Activated CD4-positive, CD25-positive, alpha-beta regulatory T cell treated with anti-CD3 and anti-CD28 coated beads, Interleukin-2, amount 50 U/mL, for 24 hours (primary cell): ENCODE measurements at regions not wholly inside any gene's neighbourhood (a gene's known extent, or its start where the extent isn't known, plus 50 kb on each side); places are given as distances from the start of the nearest gene placed in this dataset.
"Not testable (repeated sequence)": the region's sequence is repeated elsewhere in the genome, so short reads cannot be mapped to it uniquely, and the experiment has no call there.

Experiments
- ATAC-seq, 2 donors: fragments of 150-1000 bp; cut with Tn5 transposase; one replicate each; pipeline ENCODE4 v1.10.0; 2021; ENCODE audit warnings: mild to moderate bottlenecking in 1 of 2, moderate library complexity in 1 of 2

DNA sequence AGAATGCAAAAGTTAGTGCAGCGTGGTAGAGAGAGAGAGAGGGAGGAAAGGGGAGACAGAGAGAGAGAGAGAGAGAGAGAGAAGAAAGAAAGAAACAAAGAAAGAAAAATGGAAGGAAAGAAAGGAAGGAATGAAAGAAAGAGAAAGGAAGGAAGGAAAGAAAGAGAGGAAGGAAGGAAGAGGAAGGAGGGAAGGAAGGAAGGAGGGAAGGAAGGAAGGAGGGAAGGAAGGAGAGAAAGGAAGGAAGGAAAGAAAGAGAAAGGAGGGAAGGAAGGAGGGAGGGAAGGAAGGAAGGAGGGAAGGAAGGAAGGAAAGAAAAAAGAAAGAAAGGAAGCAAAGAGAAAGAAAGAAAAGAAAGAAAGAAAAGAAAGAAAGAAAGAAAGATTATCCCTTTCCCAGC lies 209.8 kb upstream of the MYO3A start:
- no peak for ATAC-seq

DNA sequence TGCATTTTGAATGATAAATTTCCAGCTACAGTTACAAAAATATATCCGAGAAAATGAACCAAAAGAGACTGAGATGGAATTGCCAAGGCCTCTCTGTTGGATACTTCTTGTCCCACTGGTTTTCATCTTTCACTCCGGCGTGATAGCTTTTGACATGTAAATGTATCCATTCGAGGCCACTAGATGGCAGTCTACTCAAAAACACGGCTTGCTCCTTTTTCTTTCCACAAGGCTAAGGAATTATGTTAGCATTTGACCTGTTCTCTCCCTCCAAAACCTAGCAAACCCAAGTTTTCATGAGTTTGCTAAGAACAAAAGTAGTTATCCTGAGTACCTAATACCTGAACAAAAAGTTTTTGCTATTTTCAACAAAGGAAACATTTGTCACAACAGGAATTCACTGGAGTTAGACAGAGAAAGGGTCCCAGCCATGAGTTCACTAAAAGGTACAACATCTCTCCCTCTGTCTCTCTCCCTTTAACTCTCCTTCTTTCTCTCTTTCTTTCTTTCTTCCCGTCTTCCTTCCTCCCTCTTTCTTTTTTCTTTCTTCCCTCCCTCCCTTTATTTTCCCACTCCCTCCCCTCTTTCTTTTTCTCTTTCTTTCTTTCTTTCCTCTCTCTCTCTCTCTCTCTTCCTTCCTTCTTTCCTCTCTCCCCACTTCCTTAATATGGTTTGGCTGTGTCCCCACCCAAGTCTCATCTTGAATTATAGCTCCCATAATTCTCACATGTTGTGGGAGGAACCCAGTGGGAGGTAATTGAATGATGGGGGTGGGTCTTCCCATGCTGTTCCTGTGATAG lies 207.9 kb upstream of the MYO3A start:
- ATAC-seq: no peak

DNA sequence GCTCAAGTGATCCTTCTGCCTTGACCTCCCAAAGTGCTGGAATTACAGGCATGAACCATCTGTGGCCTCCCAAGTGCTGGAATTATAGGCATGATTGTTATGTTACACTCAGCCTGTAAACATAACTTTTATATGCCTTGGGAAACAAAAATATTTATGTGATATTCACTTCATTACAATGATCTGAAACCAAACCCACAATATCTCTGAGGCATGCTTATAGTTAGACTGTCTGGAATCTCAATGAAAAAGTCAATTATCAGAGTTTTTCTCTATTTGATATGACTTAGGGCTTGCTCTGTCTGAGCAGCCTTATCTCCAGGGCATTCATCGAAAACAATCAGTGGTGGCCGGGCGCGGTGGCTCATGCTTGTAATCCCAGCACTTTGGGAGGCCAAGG lies 195.3 kb upstream of the MYO3A start:
- ATAC-seq: no peak

DNA sequence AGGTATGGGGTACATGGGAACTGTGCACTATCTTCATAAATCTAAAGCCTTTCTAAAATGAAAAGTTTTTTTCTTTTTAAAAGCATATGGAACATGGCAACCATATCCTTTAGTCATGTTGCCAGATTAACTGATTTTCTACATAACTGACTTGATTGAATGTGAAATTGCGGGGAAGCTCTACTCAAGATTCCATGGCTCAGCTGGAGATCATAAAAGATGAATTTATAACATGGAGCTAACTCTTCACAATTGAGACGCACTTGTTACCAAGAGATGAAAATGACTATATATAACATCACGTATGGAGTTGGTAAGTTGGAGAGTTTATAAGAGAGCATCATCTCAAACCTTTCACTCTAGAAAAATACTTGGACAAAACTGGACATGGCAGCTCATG lies 190.2 kb upstream of the MYO3A start:
- no peak for ATAC-seq

DNA sequence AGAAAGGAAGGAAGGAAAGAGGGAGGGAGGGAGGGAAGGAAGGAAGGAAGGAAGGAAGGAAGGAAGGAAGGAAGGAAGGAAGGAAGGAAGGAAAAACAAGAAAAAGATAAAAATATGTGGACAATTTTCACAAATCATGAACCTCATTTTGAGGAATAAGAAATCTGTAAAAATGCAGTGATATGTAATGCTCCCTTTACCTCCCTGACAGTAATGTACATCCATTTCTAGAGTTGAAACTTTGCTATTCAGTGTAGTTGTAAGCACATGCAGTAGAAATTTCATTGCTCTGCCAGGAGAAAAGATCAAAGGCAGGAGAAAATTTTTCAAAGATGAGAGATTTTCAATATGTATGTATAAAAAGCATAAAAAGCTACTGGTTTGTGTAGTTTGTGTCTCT lies 189.5 kb upstream of the MYO3A start:
- ATAC-seq: no peak

DNA sequence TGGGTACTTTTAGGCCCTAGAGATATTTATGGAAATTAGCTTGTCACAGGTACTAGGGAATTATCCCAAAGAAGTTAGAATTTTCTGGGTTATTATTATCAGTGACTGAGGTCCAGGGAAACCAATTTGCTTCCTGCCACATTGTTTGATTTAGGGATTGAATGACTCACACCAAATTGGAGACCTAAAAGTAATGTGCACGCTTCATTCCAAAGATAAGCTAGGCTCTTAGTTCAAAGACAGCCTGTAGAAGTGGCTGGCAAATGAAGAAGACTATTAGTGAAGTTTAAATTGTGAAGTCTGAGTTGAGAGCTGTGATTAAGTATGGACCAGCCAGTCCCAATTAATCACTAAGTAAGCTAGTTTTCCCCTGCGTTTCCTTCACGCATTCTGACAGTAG lies 188.1 kb upstream of the MYO3A start:
- ATAC-seq: no peak

DNA sequence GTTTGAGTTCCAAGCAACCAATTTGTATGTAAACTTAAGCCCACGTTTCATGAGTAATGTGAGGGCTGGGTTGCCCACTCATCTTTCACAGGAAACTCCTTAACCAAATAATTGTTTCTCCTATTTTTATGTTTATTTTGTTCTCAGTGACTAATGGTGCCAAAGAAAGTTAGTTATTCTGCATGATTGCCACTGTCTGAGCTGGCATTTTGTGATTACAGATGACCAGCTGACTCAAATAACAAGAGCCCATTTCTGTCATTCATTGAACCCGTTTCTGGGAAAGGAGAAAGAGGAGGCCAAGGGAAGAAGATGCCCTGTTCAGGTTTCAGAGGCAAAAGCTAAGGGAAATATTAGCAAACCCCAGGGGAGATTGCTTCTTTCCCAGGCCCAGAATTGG lies 186.9 kb upstream of the MYO3A start:
- ATAC-seq: no peak

DNA sequence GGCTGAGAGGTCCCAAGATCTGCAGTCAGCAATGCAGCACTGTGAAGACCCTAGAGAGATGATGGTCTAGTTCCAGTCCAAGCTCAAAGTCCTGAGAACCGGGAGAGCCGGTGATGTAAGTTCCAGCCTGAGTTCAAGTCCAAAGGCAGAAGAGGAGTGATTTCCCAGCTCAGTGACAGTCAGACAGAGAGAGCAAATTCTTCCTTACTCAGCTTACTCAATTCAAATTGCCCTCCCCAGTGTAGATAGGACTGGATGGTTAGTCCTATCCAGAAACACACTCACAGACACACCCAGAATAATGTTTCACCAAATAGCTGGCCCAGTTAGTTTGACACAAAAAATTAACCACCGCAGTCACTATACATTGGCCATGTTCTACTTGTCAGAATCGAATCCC lies 185.5 kb upstream of the MYO3A start:
- ATAC-seq: no peak

DNA sequence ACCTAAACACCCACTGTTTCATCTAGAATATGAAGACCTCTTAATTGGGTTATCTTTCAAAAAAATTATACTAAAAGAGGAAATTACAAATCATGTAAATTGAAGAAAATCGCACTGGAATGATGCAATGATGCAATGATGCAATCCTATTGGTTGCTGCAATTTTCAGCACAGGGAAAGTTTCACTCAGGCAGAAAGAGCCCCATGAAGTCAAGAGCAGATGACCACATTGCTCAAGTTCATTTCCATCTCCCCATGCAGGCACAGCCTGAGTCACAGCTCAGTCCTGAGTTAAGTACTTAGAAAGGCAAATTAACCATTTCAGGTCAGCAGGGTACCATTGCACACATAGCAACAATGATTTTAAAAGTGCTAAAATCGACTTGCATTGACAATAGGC lies 180.3 kb upstream of the MYO3A start:
- ATAC-seq: no peak

DNA sequence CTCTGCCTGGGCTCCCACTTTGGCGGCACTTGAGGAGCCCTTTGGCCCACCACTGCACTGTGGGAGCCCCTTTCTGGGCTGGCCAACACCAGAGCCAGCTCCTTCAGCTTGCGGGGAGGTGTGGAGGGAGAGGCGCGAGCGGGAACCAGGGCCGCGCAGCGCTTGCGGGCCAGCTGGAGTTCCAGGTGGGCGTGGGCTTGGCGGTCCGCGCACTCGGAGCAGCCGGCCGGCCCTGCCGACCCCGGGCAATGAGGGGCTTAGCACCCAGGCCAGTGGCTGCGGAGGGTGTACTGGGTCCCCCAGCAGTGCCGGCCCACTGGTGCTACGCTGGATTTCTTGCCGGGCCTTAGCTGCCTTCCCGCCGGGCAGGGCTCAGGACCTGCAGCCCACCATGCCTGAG lies 178.2 kb upstream of the MYO3A start:
- not testable (repeated sequence) for ATAC-seq

DNA sequence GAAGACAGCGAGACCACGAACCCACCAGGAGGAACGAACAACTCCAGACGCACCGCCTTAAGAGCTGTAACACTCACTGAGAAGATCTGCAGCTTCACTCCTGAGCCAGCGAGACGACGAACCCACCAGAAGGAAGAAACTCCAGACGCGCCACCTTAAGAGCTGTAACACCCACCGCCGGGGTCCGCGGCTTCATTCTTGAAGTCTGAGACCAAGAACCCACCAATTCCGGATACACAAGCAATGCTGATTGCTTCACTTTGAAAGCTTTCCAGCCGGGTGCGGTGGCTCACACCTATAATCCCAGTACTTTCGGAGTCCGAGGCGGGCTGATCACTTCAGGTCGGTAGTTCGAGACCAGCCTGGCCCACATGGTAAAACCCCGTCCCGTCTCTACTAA lies 177.2 kb upstream of the MYO3A start:
- ATAC-seq: no peak

DNA sequence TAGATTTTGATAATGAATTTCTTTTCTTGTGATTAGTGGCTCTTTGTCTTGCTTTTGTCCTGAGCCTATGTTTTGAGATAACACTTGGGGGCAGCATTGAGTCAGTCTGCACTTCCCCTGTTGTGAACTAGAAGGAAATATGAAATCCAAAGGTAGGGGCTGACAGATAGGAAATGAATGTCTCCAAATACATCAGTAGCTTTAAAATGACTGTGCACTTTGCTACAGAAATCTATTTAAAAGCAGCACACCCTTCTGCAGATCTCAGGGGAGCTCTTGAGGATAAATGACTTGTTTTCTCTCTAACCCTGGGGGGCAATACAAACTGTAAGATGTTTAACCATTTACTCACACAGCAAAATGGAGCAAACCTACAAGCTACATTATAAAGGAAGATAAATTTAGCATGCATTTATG lies 176.0 kb upstream of the MYO3A start:
- no peak for ATAC-seq

DNA sequence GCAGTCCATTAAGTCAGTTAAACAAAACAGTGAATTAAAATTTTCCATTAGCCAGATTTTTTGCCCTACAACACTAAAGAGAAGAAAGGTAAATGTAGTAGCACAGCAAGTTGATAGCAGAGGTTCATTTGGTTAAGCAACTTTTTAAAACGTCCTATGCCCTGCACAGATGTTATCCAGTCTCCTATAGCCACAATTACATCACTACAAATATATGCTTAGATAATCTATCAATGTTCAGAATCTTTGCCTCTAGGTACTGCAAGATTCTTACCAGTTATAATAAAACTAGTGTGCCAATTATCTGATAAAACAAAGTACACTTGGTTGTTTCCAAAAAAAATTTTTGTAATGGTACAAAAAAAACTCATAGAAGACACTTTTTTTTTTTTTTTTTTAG lies 175.5 kb upstream of the MYO3A start:
- ATAC-seq: no peak

DNA sequence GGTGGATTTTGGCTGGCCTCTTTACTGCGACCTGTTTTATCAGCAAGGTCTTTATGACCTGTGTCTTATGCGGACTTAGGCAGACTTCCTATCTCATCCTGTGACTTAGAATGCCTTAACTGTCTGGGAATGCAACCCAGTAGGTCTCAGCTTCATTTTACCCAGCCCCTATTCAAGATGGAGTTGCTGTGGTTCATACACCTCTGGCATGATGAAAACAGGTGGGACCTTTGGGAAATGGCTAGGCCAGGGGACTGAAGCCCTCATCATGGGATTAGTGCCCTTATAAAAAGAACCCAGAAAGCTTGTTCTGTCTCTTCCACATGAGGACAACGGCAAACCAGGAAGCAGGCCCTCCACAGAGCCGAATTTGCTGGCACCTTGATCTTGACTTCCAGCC lies 172.1 kb upstream of the MYO3A start:
- ATAC-seq: no peak

DNA sequence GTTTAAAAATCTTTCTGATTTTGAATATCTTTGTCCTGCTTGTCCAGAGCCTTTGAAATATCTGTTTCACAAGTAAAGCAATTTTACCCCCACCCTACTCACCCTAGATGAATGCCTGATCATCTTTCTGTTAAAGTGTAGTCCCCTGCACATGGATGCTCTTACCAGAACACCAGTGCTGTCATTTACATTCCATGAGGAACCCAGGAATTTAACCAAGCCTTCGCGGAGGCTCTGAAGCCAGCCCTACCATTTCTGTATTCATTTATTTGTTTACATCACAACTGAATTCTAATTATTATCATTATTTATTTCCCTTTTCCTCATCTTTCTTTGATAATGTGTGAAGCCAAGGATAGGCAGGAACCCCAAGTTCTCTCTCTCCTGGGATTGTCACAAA lies 167.8 kb upstream of the MYO3A start:
- no peak for ATAC-seq

DNA sequence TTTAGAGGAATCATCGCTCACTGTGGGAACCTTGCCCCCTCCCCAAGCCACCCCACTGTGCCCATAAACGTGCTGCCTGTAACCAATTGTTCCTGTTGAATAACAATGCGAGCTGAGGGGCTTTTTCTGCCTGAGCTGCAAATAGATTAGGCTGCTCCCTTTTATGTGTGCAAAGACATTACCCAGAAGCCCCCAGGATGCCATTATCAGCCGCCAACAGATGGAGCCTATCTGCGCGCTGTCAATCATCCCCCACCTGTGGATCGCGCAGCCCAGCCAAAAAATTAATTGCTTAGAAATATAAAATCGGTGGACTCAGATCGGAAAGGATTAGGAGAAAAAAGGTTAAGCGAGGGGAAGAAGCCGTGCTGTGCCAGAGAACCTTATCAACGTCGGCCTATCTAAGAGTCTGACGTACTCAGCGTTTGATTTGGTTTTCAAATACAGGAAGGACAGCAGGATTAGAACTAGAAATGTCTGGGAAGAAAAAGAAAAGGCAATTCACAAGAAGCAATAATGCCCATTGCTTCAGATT lies 167.3 kb upstream of the MYO3A start:
- ATAC-seq: no peak

DNA sequence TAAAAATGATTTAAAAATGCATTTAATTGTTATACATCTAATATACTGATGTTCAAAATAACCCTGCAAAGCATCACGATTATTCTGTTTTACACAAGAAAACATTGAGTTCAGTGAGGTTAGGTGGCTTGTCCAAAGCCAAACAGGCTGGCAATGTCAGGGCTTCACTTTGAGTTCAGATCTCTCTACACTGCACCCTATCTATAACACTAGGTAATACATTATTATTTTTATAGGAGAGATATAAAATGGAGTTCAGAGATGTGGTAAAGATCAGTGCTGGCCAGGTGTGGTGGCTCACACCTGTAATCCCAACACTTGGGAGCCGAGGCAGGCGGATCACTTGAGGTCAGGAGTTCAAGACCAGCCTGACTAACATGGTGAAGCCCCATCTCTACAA lies 165.9 kb upstream of the MYO3A start:
- ATAC-seq: no peak

DNA sequence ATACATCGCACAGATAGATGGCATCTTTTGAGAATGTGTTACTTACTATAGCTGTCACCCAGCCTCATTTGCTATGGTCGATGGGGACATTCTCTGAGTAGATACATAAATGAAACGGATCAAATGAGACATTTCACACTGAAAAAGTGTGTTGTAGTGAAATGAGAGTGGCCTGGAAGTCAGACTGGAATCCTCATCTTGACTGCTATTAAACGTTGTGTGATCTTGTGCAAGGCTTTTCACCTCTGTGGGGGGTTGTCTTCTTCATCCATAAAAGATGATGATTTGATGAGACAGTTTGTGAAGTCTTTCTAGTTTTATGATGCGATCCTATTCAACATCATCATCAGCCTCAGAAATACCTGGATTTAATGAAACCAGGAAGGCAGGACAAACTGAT lies 155.4 kb upstream of the MYO3A start:
- no peak for ATAC-seq

DNA sequence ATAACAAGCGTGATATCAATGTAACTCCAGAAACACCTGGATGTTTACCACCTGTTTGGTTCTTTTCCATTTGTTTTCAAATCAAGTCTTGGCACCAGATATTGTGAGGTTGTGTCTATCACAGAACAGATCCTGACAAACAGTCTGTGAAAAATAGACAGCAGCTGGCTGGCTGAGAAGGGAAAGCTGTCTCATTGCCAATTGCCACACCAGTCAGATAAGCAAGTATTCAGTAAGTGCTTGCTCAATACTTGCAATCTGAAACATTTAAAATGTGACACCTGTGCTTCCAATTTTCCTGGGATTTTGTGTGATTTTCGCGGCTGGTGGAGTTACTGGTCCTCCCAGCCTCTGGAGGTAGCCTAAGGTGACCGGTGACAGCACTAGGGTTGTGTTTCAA lies 147.9 kb upstream of the MYO3A start:
- ATAC-seq: no peak

DNA sequence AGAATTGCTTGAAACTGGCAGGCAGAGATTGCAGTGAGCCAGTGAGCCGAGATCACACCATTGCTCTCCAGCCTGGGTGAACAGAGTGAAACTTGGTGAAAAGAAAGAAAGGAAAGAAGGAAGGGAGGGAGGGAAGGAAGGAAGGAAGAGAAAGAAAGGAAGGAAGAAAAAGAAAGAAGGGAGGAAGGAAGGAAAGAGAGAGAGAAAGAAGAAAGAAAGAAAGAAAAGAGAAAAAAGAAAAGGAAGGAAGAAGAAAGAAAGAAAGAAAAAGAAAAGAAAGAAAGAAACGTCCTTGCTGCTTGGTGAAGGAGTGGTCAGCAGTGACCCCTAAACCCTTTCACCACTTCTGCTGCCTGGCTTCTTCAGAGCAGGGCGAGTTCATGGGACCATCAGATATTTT lies 147.1 kb upstream of the MYO3A start:
- ATAC-seq: no peak

DNA sequence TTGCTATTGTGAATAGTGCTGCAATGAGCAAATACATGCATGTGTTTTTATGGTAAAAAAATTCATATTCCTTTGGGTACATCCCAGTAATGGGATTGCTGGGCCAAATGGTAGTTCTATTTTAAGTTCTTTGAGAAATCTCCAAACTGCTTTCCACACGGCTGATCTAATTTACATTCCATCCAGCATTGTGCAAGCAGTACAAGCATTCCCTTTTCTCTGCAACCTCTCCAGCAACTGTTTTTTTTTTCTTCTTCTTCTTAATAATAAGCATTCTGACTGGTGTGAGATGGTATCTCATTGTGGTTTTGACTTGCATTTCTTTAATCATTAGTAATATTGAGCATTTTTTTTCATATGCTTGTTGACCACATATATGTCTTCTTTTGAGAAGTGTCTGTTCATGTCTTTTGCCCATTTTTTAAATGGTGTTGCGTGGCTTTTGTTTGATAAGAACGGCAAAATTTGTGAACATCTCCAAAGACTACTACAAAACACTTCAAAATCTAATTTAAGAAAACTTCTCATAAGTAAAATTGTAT lies 136.1 kb upstream of the MYO3A start:
- no peak for ATAC-seq

DNA sequence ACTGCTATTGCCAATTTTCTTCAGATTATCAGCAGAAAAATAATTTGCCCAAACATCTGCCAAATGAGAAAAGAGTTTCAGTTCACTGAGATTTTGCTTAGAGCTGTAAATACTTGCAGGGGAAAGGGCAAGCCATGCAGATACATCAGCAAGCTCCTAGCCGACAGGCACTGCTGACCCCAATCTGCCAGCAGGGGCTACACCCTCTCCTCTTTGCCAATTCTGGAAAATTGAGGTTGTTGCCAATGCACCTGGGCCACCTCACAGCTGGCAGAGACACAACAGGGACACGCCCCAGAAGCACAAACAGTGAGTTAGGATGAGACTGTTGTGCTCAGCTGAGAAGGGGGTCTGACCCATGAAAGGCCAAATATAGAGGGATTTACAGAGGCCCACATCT lies 129.5 kb upstream of the MYO3A start:
- no peak for ATAC-seq

DNA sequence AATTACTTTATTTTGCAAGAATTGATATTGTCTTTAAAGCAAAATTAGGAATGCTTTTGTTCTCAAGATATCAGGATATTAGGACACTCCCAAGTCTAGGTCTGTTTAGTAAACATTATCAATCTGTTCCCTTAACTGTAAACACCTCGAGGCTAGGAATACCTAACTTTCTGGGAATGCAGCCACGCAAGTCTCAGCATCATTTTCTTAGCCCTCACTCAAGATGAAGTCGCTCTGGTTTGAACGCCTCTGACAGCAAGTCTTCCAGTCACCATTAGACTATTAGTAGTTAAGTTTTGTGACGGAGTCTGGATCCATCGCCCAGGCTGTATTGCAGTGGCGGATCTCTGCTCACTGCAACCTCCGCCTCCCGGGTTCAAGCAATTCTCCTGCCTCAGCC lies 128.0 kb upstream of the MYO3A start:
- no peak for ATAC-seq

DNA sequence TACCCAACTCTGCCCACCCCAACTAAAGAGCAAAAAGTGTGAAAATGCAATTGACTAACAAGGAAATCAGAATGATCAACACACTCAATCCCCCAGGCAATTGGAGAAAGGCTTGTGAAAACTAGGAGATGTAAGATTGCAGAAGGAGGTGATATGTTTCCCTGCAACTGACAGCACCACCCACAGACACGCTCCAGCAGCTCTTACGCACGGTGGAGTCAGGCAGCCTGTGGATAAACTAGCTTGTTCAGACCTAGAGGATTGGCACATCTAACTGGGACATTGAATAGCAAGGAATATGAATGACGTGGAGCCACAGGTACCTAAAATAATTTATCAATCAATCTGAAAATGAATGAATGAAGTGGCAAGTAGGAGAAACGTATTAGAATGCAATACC lies 125.7 kb upstream of the MYO3A start:
- ATAC-seq: no peak
